Mesenchymal stem cell (in vitro differentiated cells and primary cell): ENCODE measurements at regions not wholly inside any gene's neighbourhood (a gene's known extent, or its start where the extent isn't known, plus 50 kb on each side); places are given as distances from the start of the nearest gene placed in this dataset.

Experiments
- DNase-seq: peaks from one replicate; pipeline ENCODE4 v3.0.0-alpha.2; 2013
- H2AFZ ChIP-seq: one replicate; pipeline ENCODE4 v1.6.1; 2013; ENCODE audit warnings: low read depth, mild to moderate bottlenecking, control low read depth, inconsistent platforms, low read length, moderate library complexity
- H2AK5ac ChIP-seq: 2 replicates; pipeline ENCODE4 v1.6.1; 2013; ENCODE audit warnings: low read length, moderate library complexity, mild to moderate bottlenecking, inconsistent platforms; ENCODE audit not compliant: severe bottlenecking
- H2BK120ac ChIP-seq: one replicate; pipeline ENCODE4 v1.6.1; 2013; ENCODE audit warnings: low read depth, mild to moderate bottlenecking, inconsistent platforms, low read length, moderate library complexity
- H2BK12ac ChIP-seq, 2 experiments: one replicate each; pipeline ENCODE4 v1.6.1; 2013; ENCODE audit warnings: inconsistent platforms in 2 of 2, low read length in 2 of 2, mild to moderate bottlenecking in 2 of 2, moderate library complexity in 2 of 2, control low read depth in 1 of 2
- H2BK15ac ChIP-seq: one replicate; pipeline ENCODE4 v1.6.1; 2013; ENCODE audit warnings: mild to moderate bottlenecking, low read depth, inconsistent platforms; ENCODE audit not compliant: poor library complexity, severe bottlenecking
- H2BK5ac ChIP-seq: 2 replicates; pipeline ENCODE4 v1.6.1; 2013; ENCODE audit warnings: low read depth, mild to moderate bottlenecking, low read length, control low read depth, inconsistent platforms; ENCODE audit not compliant: poor library complexity, severe bottlenecking
- H3K14ac ChIP-seq, 2 experiments: one replicate each; pipeline ENCODE4 v1.6.1; 2013; ENCODE audit warnings: inconsistent platforms in 2 of 2, low read length in 2 of 2, control low read depth in 1 of 2, mild to moderate bottlenecking in 1 of 2, moderate library complexity in 1 of 2
- H3K18ac ChIP-seq, 2 experiments: one replicate each; pipeline ENCODE4 v1.6.1; 2013; ENCODE audit warnings: inconsistent platforms in 2 of 2, low read length in 2 of 2, control low read depth in 1 of 2, low read depth in 1 of 2, mild to moderate bottlenecking in 1 of 2
- H3K23ac ChIP-seq, 2 experiments: one replicate each; pipeline ENCODE4 v1.6.1; 2013; ENCODE audit warnings: inconsistent platforms in 2 of 2, low read length in 2 of 2, mild to moderate bottlenecking in 2 of 2, moderate library complexity in 2 of 2, control low read depth in 1 of 2
- H3K27ac ChIP-seq: 2 replicates; pipeline ENCODE4 v1.5.1; 2013; ENCODE audit warnings: mild to moderate bottlenecking, moderate library complexity, low read length, control low read depth, inconsistent platforms; ENCODE audit not compliant: poor library complexity, severe bottlenecking
- H3K27me3 ChIP-seq, 2 experiments: 2 replicates each; pipeline versions ENCODE4 v1.6.1 to v1.7.0; 2013; ENCODE audit warnings: low read length in 2 of 2, mild to moderate bottlenecking in 2 of 2, moderate library complexity in 2 of 2, control low read depth in 1 of 2, inconsistent platforms in 1 of 2; ENCODE audit not compliant: control insufficient read depth in 1 of 2, insufficient read depth in 1 of 2
- H3K36me3 ChIP-seq, 2 experiments: 2 replicates each; pipeline versions ENCODE4 v1.6.1 to v1.7.0; 2013; ENCODE audit warnings: low read length in 2 of 2, control low read depth in 1 of 2, inconsistent platforms in 1 of 2, low read depth in 1 of 2, mild to moderate bottlenecking in 1 of 2; ENCODE audit not compliant: insufficient read depth in 2 of 2, control insufficient read depth in 1 of 2
- H3K4ac ChIP-seq, 2 experiments: one replicate each; pipeline ENCODE4 v1.6.1; 2013; ENCODE audit warnings: inconsistent platforms in 2 of 2, low read length in 2 of 2, mild to moderate bottlenecking in 2 of 2, moderate library complexity in 2 of 2, control low read depth in 1 of 2, low read depth in 1 of 2
- H3K4me1 ChIP-seq: 2 replicates; pipeline ENCODE4 v1.6.1; 2013; ENCODE audit warnings: low read depth, low read length, control low read depth; ENCODE audit not compliant: control insufficient read depth, insufficient read depth
- H3K4me2 ChIP-seq: 2 replicates; pipeline ENCODE4 v1.6.1; 2013; ENCODE audit warnings: low read length, mild to moderate bottlenecking, inconsistent platforms; ENCODE audit not compliant: poor library complexity, severe bottlenecking
- H3K4me3 ChIP-seq, 2 experiments: 2 replicates each; pipeline versions ENCODE4 v1.5.1 to v1.7.0; 2013; ENCODE audit warnings: low read length in 2 of 2, mild to moderate bottlenecking in 2 of 2, control low read depth in 1 of 2, low read depth in 1 of 2; ENCODE audit not compliant: insufficient read depth in 1 of 2
- H3K79me1 ChIP-seq: replicated peaks from 2 replicates; pipeline ENCODE4 v1.6.1; 2013; ENCODE audit warnings: mild to moderate bottlenecking, control low read depth, low read length, inconsistent platforms; ENCODE audit not compliant: poor library complexity, severe bottlenecking
- H3K9ac ChIP-seq: 2 replicates; pipeline ENCODE4 v1.7.0; 2013; ENCODE audit warnings: mild to moderate bottlenecking, low read length, moderate library complexity
- H3K9me3 ChIP-seq: 2 replicates; pipeline ENCODE4 v1.7.0; 2013; ENCODE audit warnings: mild to moderate bottlenecking, low read length; ENCODE audit not compliant: control insufficient read depth
- H4K8ac ChIP-seq: one replicate; pipeline ENCODE4 v1.6.1; 2013; ENCODE audit warnings: inconsistent platforms, mild to moderate bottlenecking, low read length, moderate library complexity
- H4K91ac ChIP-seq: one replicate; pipeline ENCODE4 v1.6.1; 2013; ENCODE audit warnings: mild to moderate bottlenecking, low read length, inconsistent platforms
- WGBS: methylation state at CpG from one replicate; pipeline ENCODE4 v1.1.7; 2013; ENCODE audit warnings: mixed read lengths; 5-methylcytosine and 5-hydroxymethylcytosine counted together

GRCh38 chr5:9715891-9716335 lies 85.8 kb upstream of the TAS2R1 start:
- no peak overlapping the region for H2BK12ac ChIP-seq
- DNase-seq, result peak; percentile 75
- WGBS, result 10% methylated on average over 5 of the region's 5 CpGs
- H4K91ac ChIP-seq, result no peak overlapping the region
- peak overlapping the region; percentile 71 for H4K8ac ChIP-seq
- no peaks in the 10 kb centered on the region for H3K36me3 ChIP-seq
- H3K14ac ChIP-seq, result no peak overlapping the region
- peaks cover 2% of the 10 kb centered on the region for H3K4me1 ChIP-seq
- no peak overlapping the region for H3K4me3 ChIP-seq
- no peak overlapping the region for H3K23ac ChIP-seq
- no peak overlapping the region for H2AK5ac ChIP-seq
- peaks cover 0 to 20% of the 10 kb centered on the region in 2 experiments for H3K27me3 ChIP-seq
- no peak overlapping the region for H3K4me2 ChIP-seq
- no peak overlapping the region for H2AFZ ChIP-seq
- H3K4ac ChIP-seq, result peak overlapping the region; percentile 13 to 65
- H3K9ac ChIP-seq, result no peak overlapping the region
- no peak overlapping the region for H2BK5ac ChIP-seq
- H3K79me1 ChIP-seq, result no peaks in the 10 kb centered on the region
- no peak overlapping the region for H3K27ac ChIP-seq
- peak overlapping the region in 1 of 2 experiments; percentile 91 for H3K18ac ChIP-seq
- peak overlapping the region; percentile 75 for H2BK120ac ChIP-seq
- H2BK15ac ChIP-seq, result no peak overlapping the region
- H3K9me3 ChIP-seq, result no peaks in the 10 kb centered on the region

GRCh38 chr5:9713959-9714586 lies 83.9 kb upstream of the TAS2R1 start:
- H2AFZ ChIP-seq, result no peak overlapping the region
- H3K27ac ChIP-seq, result no peak overlapping the region
- H3K36me3 ChIP-seq, result no peaks in the 10 kb centered on the region
- peak overlapping the region; percentile 27 for H4K8ac ChIP-seq
- no peak overlapping the region for H2AK5ac ChIP-seq
- H3K14ac ChIP-seq, result no peak overlapping the region
- no peak overlapping the region for H3K18ac ChIP-seq
- no peak overlapping the region for H3K4me3 ChIP-seq
- no peak overlapping the region for H3K23ac ChIP-seq
- peak overlapping the region in 1 of 2 experiments; percentile 82 for H3K4ac ChIP-seq
- H2BK5ac ChIP-seq, result no peak overlapping the region
- H4K91ac ChIP-seq, result no peak overlapping the region
- no peak overlapping the region for H3K4me2 ChIP-seq
- H3K79me1 ChIP-seq, result no peaks in the 10 kb centered on the region
- H3K27me3 ChIP-seq, result peaks cover 0 to 20% of the 10 kb centered on the region in 2 experiments
- peaks cover 4% of the 10 kb centered on the region for H3K9me3 ChIP-seq
- H2BK15ac ChIP-seq, result no peak overlapping the region
- H2BK120ac ChIP-seq, result no peak overlapping the region
- DNase-seq, result peak; percentile 36
- peak overlapping the region in 1 of 2 experiments; percentile 54 for H2BK12ac ChIP-seq
- 32% methylated on average over 4 of the region's 4 CpGs for WGBS
- H3K4me1 ChIP-seq, result peaks cover 2% of the 10 kb centered on the region
- no peak overlapping the region for H3K9ac ChIP-seq

GRCh38 chr5:9713356-9713755 lies 83.2 kb upstream of the TAS2R1 start:
- Histone ChIP-seq H3K9ac (no peak overlapping the region), H3K4ac (peak overlapping the region; percentile 11 to 37), H3K14ac (no peak overlapping the region), H2BK120ac (no peak overlapping the region), H3K4me1 (peaks cover 2% of the 10 kb centered on the region), H3K23ac (no peak overlapping the region), H3K36me3 (no peaks in the 10 kb centered on the region), H2AFZ (no peak overlapping the region), H3K18ac (peak overlapping the region in 1 of 2 experiments; percentile 23), H3K27ac (no peak overlapping the region), H3K9me3 (peaks cover 4% of the 10 kb centered on the region), H2BK15ac (no peak overlapping the region), H3K4me3 (no peak overlapping the region), H3K27me3 (peaks cover 0 to 20% of the 10 kb centered on the region in 2 experiments), H3K4me2 (no peak overlapping the region), H3K79me1 (no peaks in the 10 kb centered on the region), H2AK5ac (no peak overlapping the region), H2BK5ac (no peak overlapping the region), H4K91ac (no peak overlapping the region), H2BK12ac (peak overlapping the region in 1 of 2 experiments; percentile 60), H4K8ac (no peak overlapping the region)
- no peak for DNase-seq
- 54% methylated on average over 4 of the region's 4 CpGs for WGBS

- H2BK12ac ChIP-seq, result peak overlapping the region; percentile 98
- peak overlapping the region; percentile 77 to 80 for H3K18ac ChIP-seq
- H2BK15ac ChIP-seq, result peak overlapping the region; percentile 79
- peak overlapping the region in 1 of 2 experiments; percentile 73 for H3K14ac ChIP-seq
- H3K9me3 ChIP-seq, result peaks cover 4% of the 10 kb centered on the region
- H2BK120ac ChIP-seq, result peak overlapping the region; percentile 84
- H3K9ac ChIP-seq, result no peak overlapping the region
- no peak overlapping the region for H3K23ac ChIP-seq
- H4K8ac ChIP-seq, result peak overlapping the region; percentile 75
- H3K36me3 ChIP-seq, result no peaks in the 10 kb centered on the region
- peak overlapping the region; percentile 95 for H4K91ac ChIP-seq
- no peak overlapping the region for H3K4me3 ChIP-seq
- H3K4ac ChIP-seq, result peak overlapping the region in 1 of 2 experiments; percentile 62
- H3K4me1 ChIP-seq, result peaks cover 2% of the 10 kb centered on the region
- no peak overlapping the region for H3K27ac ChIP-seq
- no peaks in the 10 kb centered on the region for H3K79me1 ChIP-seq
- 24% methylated on average over 5 of the region's 8 CpGs for WGBS
- no peak overlapping the region for H3K4me2 ChIP-seq
- no peak for DNase-seq
- no peak overlapping the region for H2AK5ac ChIP-seq
- peaks cover 0 to 20% of the 10 kb centered on the region in 2 experiments for H3K27me3 ChIP-seq
- H2BK5ac ChIP-seq, result no peak overlapping the region
- H2AFZ ChIP-seq, result no peak overlapping the region
Observed at GRCh38 chr5:9712911-9713310, 82.8 kb upstream of the TAS2R1 start.
